OCI-LY3 (cell line): ENCODE measurements at regions not wholly inside any gene's neighbourhood (a gene's known extent, or its start where the extent isn't known, plus 50 kb on each side); places are given as distances from the start of the nearest gene placed in this dataset.

Source experiments
- H2AFZ ChIP-seq: fragments of 200-600, 300-600 bp; shearing (Covaris generic); 2 replicates; pipeline ENCODE4 v1.6.0; 2014; ENCODE audit warnings: antibody characterized with exemption, low read depth, low read length
- H3K27ac ChIP-seq: fragments of 200-600, 300-600 bp; sonication (generic); 2 replicates; pipeline ENCODE4 v1.5.1; 2014; ENCODE audit warnings: mild to moderate bottlenecking, low read length, moderate library complexity, mixed read lengths
- H3K27me3 ChIP-seq: fragments of 200-600, 300-600 bp; sonication (generic); 2 replicates; pipeline ENCODE4 v1.6.1; 2014; ENCODE audit warnings: low read depth, low read length, mixed read lengths
- H3K36me3 ChIP-seq: fragments of 200-600, 300-600 bp; sonication (generic); replicated peaks from 2 replicates; pipeline ENCODE3; 2014; ENCODE audit warnings: low read depth, low read length, mixed read lengths
- H3K4me1 ChIP-seq: fragments of 300-600, 200-600 bp; sonication (generic); 2 replicates; pipeline ENCODE4 v1.6.1; 2014; ENCODE audit warnings: low read length, mixed read lengths
- H3K4me2 ChIP-seq: fragments of 200-600, 300-600 bp; sonication (generic); 2 replicates; pipeline ENCODE4 v1.6.1; 2014; ENCODE audit warnings: low read length, mixed read lengths
- H3K4me3 ChIP-seq: fragments of 300-600, 200-600 bp; sonication (generic); 2 replicates; pipeline ENCODE4 v1.5.1; 2014; ENCODE audit warnings: antibody characterized with exemption, mild to moderate bottlenecking, low read length, moderate library complexity
- H3K79me2 ChIP-seq: fragments of 300-600, 200-600 bp; shearing (Covaris generic); 2 replicates; pipeline ENCODE4 v1.6.1; 2014; ENCODE audit warnings: mild to moderate bottlenecking, low read length, mixed read lengths
- H3K9ac ChIP-seq: fragments of 300-600, 200-600 bp; shearing (Covaris generic); 2 replicates; pipeline ENCODE4 v1.6.0; 2014; ENCODE audit warnings: mild to moderate bottlenecking, low read length, moderate library complexity
- H3K9me3 ChIP-seq: fragments of 200-600, 300-600 bp; shearing (Covaris generic); 2 replicates; pipeline ENCODE4 v1.6.1; 2014; ENCODE audit warnings: low read length, mixed read lengths; ENCODE audit not compliant: insufficient read depth
- H4K20me1 ChIP-seq: fragments of 200-600, 300-600 bp; sonication (generic); 2 replicates; pipeline ENCODE4 v1.6.1; 2016; ENCODE audit warnings: low read length, mixed read lengths; ENCODE audit not compliant: insufficient read depth
- CTCF ChIP-seq: fragments of 200-600, 300-600 bp; sonication (generic); IDR thresholded peaks from 2 replicates; pipeline ENCODE4 v1.5.1; 2014; ENCODE audit warnings: antibody characterized with exemption, low read length, low read depth
- EZH2phosphoT487 ChIP-seq: fragments of 200-600 bp; shearing (Covaris generic); IDR thresholded peaks from 2 replicates; pipeline ENCODE4 v1.6.1; 2018; ENCODE audit warnings: antibody characterized with exemption, mixed run types, low read depth

- Histone ChIP-seq H3K27me3 (no peaks in the 10 kb centered on the region), H3K79me2 (no peaks in the 10 kb centered on the region), H3K9me3 (peaks cover 36% of the 10 kb centered on the region), H4K20me1 (no peaks in the 10 kb centered on the region), H3K27ac (no peak overlapping the region), H3K4me3 (no peak overlapping the region), H3K36me3 (peaks cover 24% of the 10 kb centered on the region), H3K4me2 (no peak overlapping the region), H3K9ac (no peak overlapping the region), H2AFZ (no peak overlapping the region), H3K4me1 (peaks cover 13% of the 10 kb centered on the region)
- no peak for TF ChIP-seq CTCF
- no peak for TF ChIP-seq EZH2phosphoT487
Measured at GRCh38 chr11:80241766-80242165, 800.9 kb upstream of the TENM4 start.

- H3K9ac ChIP-seq = no peak overlapping the region
- H3K27ac ChIP-seq = no peak overlapping the region
- TF ChIP-seq CTCF (no peak), EZH2phosphoT487 (no peak)
- H3K9me3 ChIP-seq = peaks cover 22% of the 10 kb centered on the region
- peaks cover 8% of the 10 kb centered on the region for H3K4me1 ChIP-seq
- no peak overlapping the region for H3K4me3 ChIP-seq
- no peaks in the 10 kb centered on the region for H3K27me3 ChIP-seq
- no peak overlapping the region for H3K4me2 ChIP-seq
- peaks cover 16% of the 10 kb centered on the region for H3K36me3 ChIP-seq
- H4K20me1 ChIP-seq = no peaks in the 10 kb centered on the region
- no peak overlapping the region for H2AFZ ChIP-seq
- H3K79me2 ChIP-seq = no peaks in the 10 kb centered on the region
Measured at GRCh38 chr11:80240245-80240644, 799.4 kb upstream of the TENM4 start.

GRCh38 chr11:80239217-80239616, 798.4 kb upstream of the TENM4 start:
- Histone ChIP-seq H3K79me2 (no peaks in the 10 kb centered on the region), H3K9ac (no peak overlapping the region), H3K27me3 (no peaks in the 10 kb centered on the region)

GRCh38 chr11:80227915-80228314, 787.1 kb upstream of the TENM4 start:
- Histone ChIP-seq H3K79me2 (no peaks in the 10 kb centered on the region), H3K4me2 (no peak overlapping the region), H4K20me1 (no peaks in the 10 kb centered on the region), H3K4me1 (no peaks in the 10 kb centered on the region), H3K27me3 (no peaks in the 10 kb centered on the region), H3K27ac (no peak overlapping the region), H3K36me3 (peaks cover 8% of the 10 kb centered on the region), H3K4me3 (no peak overlapping the region), H3K9ac (no peak overlapping the region), H3K9me3 (peaks cover 37% of the 10 kb centered on the region), H2AFZ (no peak overlapping the region)
- no peak for TF ChIP-seq CTCF
- no peak for TF ChIP-seq EZH2phosphoT487

More at GRCh38 chr11:80239217-80239616, 798.4 kb upstream of the TENM4 start:
- Histone ChIP-seq H3K36me3 (peaks cover 8% of the 10 kb centered on the region), H3K4me1 (no peaks in the 10 kb centered on the region), H3K9me3 (peaks cover 16% of the 10 kb centered on the region), H4K20me1 (no peaks in the 10 kb centered on the region), H2AFZ (no peak overlapping the region), H3K4me3 (no peak overlapping the region), H3K4me2 (no peak overlapping the region), H3K27ac (no peak overlapping the region)
- no peak for TF ChIP-seq CTCF
- TF ChIP-seq EZH2phosphoT487 = no peak
